WERI-Rb-1 (cell line): ENCODE measurements at regions not wholly inside any gene's neighbourhood (a gene's known extent, or its start where the extent isn't known, plus 50 kb on each side); places are given as distances from the start of the nearest gene placed in this dataset.
A peak's percentile ranks its signal among the peaks of the same experiment; 100 is the strongest.
"Not testable (repeated sequence)": the region's sequence is repeated elsewhere in the genome, so short reads cannot be mapped to it uniquely, and the experiment has no call there.

Source experiments
- DNase-seq: peaks from one replicate; pipeline ENCODE4 v3.0.0-alpha.2; 2020
- H3K27ac ChIP-seq: fragments of 250-450 bp; sonication (Bioruptor Pico); 2 replicates; pipeline ENCODE4 v1.5.1; 2020; ENCODE audit warnings: mild to moderate bottlenecking, moderate library complexity
- H3K27me3 ChIP-seq: fragments of 250-450 bp; sonication (Bioruptor Pico); 2 replicates; pipeline ENCODE4 v1.5.1; 2021; ENCODE audit warnings: mild to moderate bottlenecking, low read depth, moderate library complexity; ENCODE audit not compliant: insufficient read depth, severe bottlenecking
- H3K36me3 ChIP-seq: fragments of 250-450 bp; sonication (Bioruptor Pico); 2 replicates; pipeline ENCODE4 v1.5.1; 2020; ENCODE audit warnings: mild to moderate bottlenecking, moderate library complexity
- H3K4me3 ChIP-seq: 2 replicates; pipeline ENCODE4 v1.5.1; 2011; ENCODE audit warnings: low read depth, mild to moderate bottlenecking, control low read depth, low read length
- H3K9me3 ChIP-seq: fragments of 250-450 bp; sonication (Bioruptor Pico); 2 replicates; pipeline ENCODE4 v1.5.1; 2021; ENCODE audit warnings: mild to moderate bottlenecking, moderate library complexity; ENCODE audit not compliant: severe bottlenecking
- CTCF ChIP-seq: IDR thresholded peaks from 2 replicates; pipeline ENCODE4 v1.5.1; 2011; ENCODE audit warnings: low read depth, mild to moderate bottlenecking, control low read depth, inconsistent platforms, low read length

DNA sequence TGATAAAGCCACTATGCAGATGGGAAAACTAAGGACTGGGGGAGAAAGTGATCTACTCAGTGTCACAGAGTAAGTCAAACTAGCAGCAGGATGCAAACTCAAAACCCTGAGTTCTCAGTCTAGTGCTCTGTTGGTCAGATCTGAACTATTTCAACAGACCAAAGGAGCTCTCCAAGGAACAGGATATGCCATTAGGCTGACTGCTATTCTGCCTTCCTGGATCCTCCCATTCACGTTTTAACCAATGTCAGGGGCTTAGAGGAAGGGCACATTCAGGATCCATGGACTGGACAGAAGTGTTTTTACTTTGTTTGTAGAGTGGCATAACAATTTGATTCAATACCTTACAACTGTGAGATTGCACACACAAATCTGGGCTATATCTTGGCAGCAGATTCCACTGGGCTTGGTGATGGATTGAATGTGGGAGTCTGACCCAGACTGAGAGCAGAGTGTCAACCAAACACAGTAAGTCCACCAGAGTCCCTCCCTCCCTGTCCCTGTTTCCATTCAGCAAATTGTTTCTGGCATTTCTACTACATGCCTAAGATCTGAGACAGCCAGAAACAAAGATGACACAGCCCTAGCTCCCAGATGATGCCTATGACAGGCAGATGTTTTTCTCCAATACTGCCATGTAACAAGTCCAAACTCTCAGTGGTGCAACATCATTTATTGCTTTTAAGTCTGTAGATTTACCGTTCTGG lies 337.8 kb upstream of the CDH5 start:
- no peak overlapping the region for H3K4me3 ChIP-seq
- no peak for DNase-seq
- H3K27ac ChIP-seq: no peak overlapping the region

GRCh38 chr16:66026787-66027330 lies 339.6 kb upstream of the CDH5 start:
- H3K36me3 ChIP-seq: no peaks in the 10 kb centered on the region
- DNase-seq: no peak
- no peak overlapping the region for H3K4me3 ChIP-seq
- H3K27ac ChIP-seq: no peak overlapping the region
- H3K9me3 ChIP-seq: peaks cover 6% of the 10 kb centered on the region
- no peaks in the 10 kb centered on the region for H3K27me3 ChIP-seq
- TF ChIP-seq CTCF: no peak

More for the DNA sequence above, 337.8 kb upstream of the CDH5 start:
- TF ChIP-seq CTCF: no peak
- H3K27me3 ChIP-seq: no peaks in the 10 kb centered on the region
- no peaks in the 10 kb centered on the region for H3K36me3 ChIP-seq
- H3K9me3 ChIP-seq: peaks cover 6% of the 10 kb centered on the region

DNA sequence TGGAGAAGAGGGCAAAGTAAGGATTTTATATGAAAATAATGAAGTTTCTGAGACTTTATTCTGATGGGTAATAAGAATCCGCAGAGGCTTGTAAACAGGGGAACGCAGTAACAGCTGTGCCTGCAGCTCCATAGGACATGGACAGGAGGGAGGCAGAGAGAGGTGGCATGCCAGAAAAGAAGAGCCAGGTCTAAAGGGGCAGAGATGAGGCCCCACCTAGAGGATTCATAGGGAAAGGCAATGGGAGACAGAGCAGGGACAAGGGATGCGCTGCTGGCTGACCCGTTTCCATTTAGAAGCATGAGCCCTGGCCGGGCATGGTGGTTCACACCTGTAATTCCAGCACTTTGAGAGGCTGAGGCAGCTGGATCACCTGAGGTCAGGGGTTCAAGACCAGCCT lies 340.3 kb upstream of the CDH5 start:
- H3K36me3 ChIP-seq: no peaks in the 10 kb centered on the region
- H3K27ac ChIP-seq: no peak overlapping the region
- no peaks in the 10 kb centered on the region for H3K27me3 ChIP-seq
- peak; percentile 63 for DNase-seq
- H3K9me3 ChIP-seq: peaks cover 6% of the 10 kb centered on the region
- TF ChIP-seq CTCF: peak; percentile 87
- no peak overlapping the region for H3K4me3 ChIP-seq

- DNase-seq: no peak
- no peak for TF ChIP-seq CTCF
- Histone ChIP-seq H3K36me3 (no peaks in the 10 kb centered on the region), H3K27me3 (no peaks in the 10 kb centered on the region), H3K9me3 (peaks cover 6% of the 10 kb centered on the region), H3K27ac (no peak overlapping the region), H3K4me3 (no peak overlapping the region)
These were observed 340.7 kb upstream of the CDH5 start for GRCh38 chr16:66025751-66026150.

DNA sequence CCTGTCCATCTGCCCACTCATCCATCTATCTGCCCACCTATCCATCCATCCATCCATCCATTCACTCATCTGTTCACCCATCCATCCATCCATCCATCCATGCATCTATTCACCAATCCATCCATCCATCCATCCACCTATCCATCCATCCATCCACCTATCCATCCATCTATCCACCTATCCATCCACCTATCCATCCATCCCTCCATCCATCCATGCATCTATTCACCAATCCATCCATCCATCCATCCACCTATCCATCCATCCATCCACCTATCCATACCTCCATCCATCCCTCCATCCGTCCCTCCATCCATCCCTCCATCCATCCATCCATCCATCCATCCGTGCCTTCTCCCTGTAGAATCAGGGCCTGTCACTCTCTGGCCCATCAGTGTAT lies 341.9 kb upstream of the CDH5 start:
- not testable (repeated sequence) for H3K27ac ChIP-seq, DNase-seq, H3K27me3 ChIP-seq, H3K4me3 ChIP-seq, H3K36me3 ChIP-seq, H3K9me3 ChIP-seq

DNA sequence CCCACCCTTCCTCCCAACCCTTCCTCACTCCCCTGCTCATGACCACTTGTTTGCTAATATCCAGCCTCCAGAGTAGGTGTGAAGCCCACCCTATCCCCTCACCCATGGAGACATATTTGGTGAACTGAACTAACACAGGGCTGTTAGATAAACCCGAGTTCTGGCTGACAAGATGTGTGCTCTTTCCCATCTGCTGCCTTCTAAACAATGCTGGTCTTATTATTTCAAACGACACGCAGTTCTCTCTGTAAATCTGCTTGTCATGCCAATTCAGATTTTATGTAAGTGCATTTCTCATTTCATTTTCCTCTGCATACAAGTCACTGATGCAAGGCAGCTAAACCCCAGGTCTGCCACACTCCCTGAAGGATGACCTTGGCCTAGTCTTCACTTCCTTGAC lies 343.0 kb upstream of the CDH5 start:
- Histone ChIP-seq H3K4me3 (no peak overlapping the region), H3K27me3 (no peaks in the 10 kb centered on the region), H3K27ac (no peak overlapping the region), H3K9me3 (peaks cover 6% of the 10 kb centered on the region), H3K36me3 (no peaks in the 10 kb centered on the region)
- TF ChIP-seq CTCF: no peak
- DNase-seq: no peak
